ENCODE measurements at regions not wholly inside any gene's neighbourhood (a gene's known extent, or its start where the extent isn't known, plus 50 kb on each side); places are given as distances from the start of the nearest gene placed in this dataset.

DNA sequence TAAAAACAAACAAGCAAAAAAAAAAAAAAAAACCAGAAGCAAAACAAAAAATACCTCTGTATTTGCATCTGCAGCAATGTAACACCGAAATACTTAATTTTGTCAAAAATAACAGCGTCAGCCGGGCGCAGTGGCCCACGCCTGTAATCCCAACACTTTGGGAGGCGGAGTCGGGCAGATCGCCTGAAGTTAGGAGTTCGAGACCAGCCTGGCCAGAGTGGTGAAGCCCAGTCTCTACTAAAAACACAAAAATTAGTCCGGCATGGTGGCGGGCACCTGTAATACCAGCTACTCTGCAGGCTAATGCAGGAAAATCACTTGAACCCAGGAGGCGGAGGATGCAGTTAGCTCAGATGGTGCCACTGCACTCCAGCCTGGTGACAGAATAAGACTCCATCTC, 683.5 kb upstream of the CA10 start:
- H3K4me3 ChIP-seq (ENCODE audit: low read depth, low read length): no peak overlapping the region
- TF ChIP-seq POLR2A (IDR thresholded peaks at IDR 0.05; ENCODE audit: extremely low read depth, insufficient read length) (no peak), CTCF (IDR thresholded peaks at IDR 0.05; ENCODE audit: low read depth, low read length) (no peak), MAX (IDR thresholded peaks at IDR 0.05; ENCODE audit: low read depth, low read length) (no peak), MYC (IDR thresholded peaks at IDR 0.05; ENCODE audit: low read depth, low read length) (no peak)
- no peak for DNase-seq (ENCODE audit: low read depth)

- TF ChIP-seq CTCF (IDR thresholded peaks at IDR 0.05; ENCODE audit: low read depth, low read length) (no peak), MYC (IDR thresholded peaks at IDR 0.05; ENCODE audit: low read depth, low read length) (no peak), MAX (IDR thresholded peaks at IDR 0.05; ENCODE audit: low read depth, low read length) (no peak), POLR2A (IDR thresholded peaks at IDR 0.05; ENCODE audit: extremely low read depth, insufficient read length) (no peak)
- H3K4me3 ChIP-seq (ENCODE audit: low read depth, low read length): no peak overlapping the region
- no peak for DNase-seq (ENCODE audit: low read depth)
Measured at GRCh38 chr17:52837492-52837891, 679.0 kb upstream of the CA10 start.

DNA sequence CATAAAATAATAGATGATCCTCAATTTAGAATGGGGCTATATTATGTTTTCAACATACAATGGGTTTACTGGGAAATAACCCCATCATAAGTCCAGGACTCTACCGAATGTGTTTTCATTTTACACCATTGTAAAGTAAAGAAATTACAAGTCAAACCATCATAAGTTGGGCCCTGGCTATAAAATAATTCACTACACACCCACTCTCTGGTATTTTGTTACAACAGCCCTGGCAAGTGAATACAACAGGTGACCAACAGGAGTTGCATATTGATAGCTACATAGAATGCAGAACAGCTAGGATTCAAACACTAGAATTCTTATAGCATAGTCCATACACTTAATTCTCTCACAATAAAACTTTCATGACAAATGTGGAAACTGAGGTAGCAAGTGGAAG, 673.0 kb upstream of the CA10 start:
- TF ChIP-seq POLR2A (IDR thresholded peaks at IDR 0.05; ENCODE audit: extremely low read depth, insufficient read length) (no peak), CTCF (IDR thresholded peaks at IDR 0.05; ENCODE audit: low read depth, low read length) (no peak), MYC (IDR thresholded peaks at IDR 0.05; ENCODE audit: low read depth, low read length) (no peak), MAX (IDR thresholded peaks at IDR 0.05; ENCODE audit: low read depth, low read length) (no peak)
- no peak overlapping the region for H3K4me3 ChIP-seq (ENCODE audit: low read depth, low read length)
- DNase-seq (ENCODE audit: low read depth): no peak

- no peak for TF ChIP-seq MYC (IDR thresholded peaks at IDR 0.05; ENCODE audit: low read depth, low read length)
- TF ChIP-seq POLR2A (IDR thresholded peaks at IDR 0.05; ENCODE audit: extremely low read depth, insufficient read length): no peak
- no peak for TF ChIP-seq MAX (IDR thresholded peaks at IDR 0.05; ENCODE audit: low read depth, low read length)
- TF ChIP-seq CTCF (IDR thresholded peaks at IDR 0.05; ENCODE audit: low read depth, low read length): no peak
- DNase-seq (ENCODE audit: low read depth): no peak
Measured at GRCh38 chr17:52828621-52829020, 670.1 kb upstream of the CA10 start.

GRCh38 chr17:52827526-52827925, 669.0 kb upstream of the CA10 start:
- no peak overlapping the region for H3K4me3 ChIP-seq (ENCODE audit: low read depth, low read length)
- TF ChIP-seq CTCF (IDR thresholded peaks at IDR 0.05; ENCODE audit: low read depth, low read length) (no peak), MAX (IDR thresholded peaks at IDR 0.05; ENCODE audit: low read depth, low read length) (no peak), POLR2A (IDR thresholded peaks at IDR 0.05; ENCODE audit: extremely low read depth, insufficient read length) (no peak), MYC (IDR thresholded peaks at IDR 0.05; ENCODE audit: low read depth, low read length) (no peak)
- DNase-seq (ENCODE audit: low read depth): no peak

More at GRCh38 chr17:52828621-52829020, 670.1 kb upstream of the CA10 start:
- H3K4me3 ChIP-seq (ENCODE audit: low read depth, low read length): no peak overlapping the region

GRCh38 chr17:52824542-52824941, 666.0 kb upstream of the CA10 start:
- H3K4me3 ChIP-seq (ENCODE audit: low read depth, low read length): no peak overlapping the region
- DNase-seq (ENCODE audit: low read depth): no peak
- no peak for TF ChIP-seq CTCF (IDR thresholded peaks at IDR 0.05; ENCODE audit: low read depth, low read length)
- no peak for TF ChIP-seq MYC (IDR thresholded peaks at IDR 0.05; ENCODE audit: low read depth, low read length)
- TF ChIP-seq MAX (IDR thresholded peaks at IDR 0.05; ENCODE audit: low read depth, low read length): no peak
- no peak for TF ChIP-seq POLR2A (IDR thresholded peaks at IDR 0.05; ENCODE audit: extremely low read depth, insufficient read length)
